ENCODE measurements at regions not wholly inside any gene's neighbourhood (a gene's known extent, or its start where the extent isn't known, plus 50 kb on each side); places are given as distances from the start of the nearest gene placed in this dataset.

DNA sequence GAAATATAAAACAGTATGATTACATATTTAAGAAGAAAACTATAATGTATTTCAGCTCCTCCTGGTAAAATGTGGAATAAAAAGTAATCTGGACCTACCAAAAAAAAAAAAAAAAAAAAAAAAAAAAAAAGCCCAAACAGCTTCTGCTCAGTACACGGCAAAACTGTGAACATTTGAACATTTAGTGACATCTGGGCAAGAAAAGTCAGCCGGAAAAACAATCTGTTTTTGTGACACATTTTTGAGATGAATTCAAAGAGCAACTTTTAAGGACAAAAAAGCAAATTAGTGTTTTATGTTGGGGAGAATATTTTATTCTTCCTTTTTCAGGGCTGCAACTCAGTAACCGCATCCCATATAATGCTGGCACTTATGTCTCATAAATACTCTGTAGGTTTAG lies 649.7 kb upstream of the KCNMB2 start:
- TF ChIP-seq CTCF (IDR thresholded peaks at IDR 0.05; ENCODE audit: low read depth, low read length, poor library complexity, severe bottlenecking) (no peak), EZH2phosphoT487 (IDR thresholded peaks at IDR 0.05; ENCODE audit: borderline replicate concordance, low read length) (no peak)
